ENCODE measurements at regions not wholly inside any gene's neighbourhood (a gene's known extent, or its start where the extent isn't known, plus 50 kb on each side); places are given as distances from the start of the nearest gene placed in this dataset.

GRCh38 chr7:39811161-39811614 is 138.9 kb upstream of the CDK13 start:
- no peak overlapping the region for H2AFZ ChIP-seq (ENCODE audit: low read depth, low read length)

More at GRCh38 chr7:39811161-39811614, 138.9 kb upstream of the CDK13 start:
- intact Hi-C loops (cut with micrococcal nuclease) = no loop called here
- dilution Hi-C loops (cut with MboI; ENCODE audit: extremely low pct_ligation_motif_present, low sequenced_read_pairs) = no loop called here
- no peaks in the 10 kb centered on the region for H3K79me2 ChIP-seq (ENCODE audit: control insufficient read depth, insufficient read depth, low read length)
- FAIRE-seq (no peak), DNase-seq (ENCODE audit: low read depth, low spot score) (no peak)
- H3K9ac ChIP-seq (replicated peaks; ENCODE audit: extremely low read depth, insufficient read depth, low read length) = no peak overlapping the region
- no TSS peak for BruUV-seq (replicated peaks)
- no peaks in the 10 kb centered on the region for H3K4me1 ChIP-seq (ENCODE audit: control insufficient read depth, extremely low read depth, insufficient read depth, low read length)
- ChIA-PET CTCF (no interaction called here), POLR2A (no interaction called here)
- H3K27me3 ChIP-seq (ENCODE audit: control insufficient read depth in 2 of 2, insufficient read depth in 2 of 2, low read length in 2 of 2) = peaks cover 16 to 28% of the 10 kb centered on the region in 2 experiments
- no peaks in the 10 kb centered on the region for H3K36me3 ChIP-seq (ENCODE audit: control insufficient read depth in 2 of 2, extremely low read depth in 1 of 2, insufficient read depth in 2 of 2, low read length in 2 of 2)
- H4K20me1 ChIP-seq (replicated peaks; ENCODE audit: control insufficient read depth, extremely low read depth, insufficient read depth, low read length) = no peaks in the 10 kb centered on the region
- H3K4me3 ChIP-seq (replicated peaks in 1 of 3; ENCODE audit: insufficient read depth in 1 of 3, low read depth in 1 of 3, low read length in 3 of 3) = no peak overlapping the region
- H3K9me3 ChIP-seq (replicated peaks; ENCODE audit: control insufficient read depth, insufficient read depth, low read length) = no peaks in the 10 kb centered on the region
- H3K27ac ChIP-seq (ENCODE audit: insufficient read depth, low read depth, low read length) = no peak overlapping the region
- no peaks in the 10 kb centered on the region for H3K9me1 ChIP-seq (replicated peaks; ENCODE audit: control insufficient read depth, extremely low read depth, insufficient read depth, low read length)
- no peak overlapping the region for H3K4me2 ChIP-seq (ENCODE audit: insufficient read depth, low read length)
- no peak for TF ChIP-seq CTCF (IDR thresholded peaks at IDR 0.05; ENCODE audit: extremely low read depth in 1 of 2, insufficient read depth in 1 of 2, low read depth in 1 of 2, low read length in 2 of 2)
- no peak for TF ChIP-seq FOS (IDR thresholded peaks at IDR 0.05; ENCODE audit: borderline replicate concordance, insufficient read depth, low read length)
- no peak for TF ChIP-seq POLR2AphosphoS5 (IDR thresholded peaks at IDR 0.05; ENCODE audit: insufficient read depth, low read depth, low read length)

All from endothelial cell of umbilical vein (primary cell).